ENCODE measurements at regions not wholly inside any gene's neighbourhood (a gene's known extent, or its start where the extent isn't known, plus 50 kb on each side); places are given as distances from the start of the nearest gene placed in this dataset.

DNA sequence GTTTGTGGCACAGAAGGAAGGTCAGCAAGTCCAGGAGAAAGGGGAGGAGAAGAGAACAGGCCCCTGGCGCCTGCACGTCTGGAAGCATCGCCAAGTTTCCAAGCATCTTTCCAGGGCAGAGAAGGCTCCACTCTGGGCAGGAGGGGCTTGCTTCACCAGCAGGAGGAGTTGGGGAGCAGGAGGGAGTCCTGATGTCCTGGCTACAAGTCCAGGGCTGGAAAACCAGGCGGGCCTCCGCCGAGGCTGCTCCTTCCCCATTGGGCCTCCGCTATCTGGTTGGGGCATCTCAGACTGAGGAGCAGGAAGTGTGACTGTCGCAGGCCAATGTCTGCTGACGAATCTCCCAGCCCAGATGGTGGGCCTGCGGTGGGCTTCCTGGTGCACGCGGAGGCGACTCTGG is 421.9 kb downstream of the PREX1 start:
- no peak for DNase-seq (ENCODE audit: low spot score)

DNA sequence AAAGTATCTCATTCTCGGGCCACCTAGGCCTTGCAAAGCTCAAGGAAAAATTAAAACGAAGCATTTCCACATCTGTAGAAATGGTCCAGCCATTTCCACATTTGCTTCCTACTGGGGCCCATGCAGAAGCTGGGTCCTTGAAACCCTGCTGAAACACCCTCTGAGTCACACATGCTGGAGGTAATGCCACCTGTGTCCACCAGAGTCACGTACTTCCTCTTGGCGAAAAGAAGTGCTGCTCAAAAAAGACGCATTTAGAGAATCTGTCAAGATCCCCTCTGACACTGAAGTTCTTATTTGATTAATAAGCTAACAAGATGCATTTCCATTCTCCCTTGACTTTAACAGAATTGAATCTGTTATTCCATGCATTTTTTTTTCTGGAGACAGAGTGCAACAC is 423.2 kb downstream of the PREX1 start:
- DNase-seq (ENCODE audit: low spot score): no peak

DNA sequence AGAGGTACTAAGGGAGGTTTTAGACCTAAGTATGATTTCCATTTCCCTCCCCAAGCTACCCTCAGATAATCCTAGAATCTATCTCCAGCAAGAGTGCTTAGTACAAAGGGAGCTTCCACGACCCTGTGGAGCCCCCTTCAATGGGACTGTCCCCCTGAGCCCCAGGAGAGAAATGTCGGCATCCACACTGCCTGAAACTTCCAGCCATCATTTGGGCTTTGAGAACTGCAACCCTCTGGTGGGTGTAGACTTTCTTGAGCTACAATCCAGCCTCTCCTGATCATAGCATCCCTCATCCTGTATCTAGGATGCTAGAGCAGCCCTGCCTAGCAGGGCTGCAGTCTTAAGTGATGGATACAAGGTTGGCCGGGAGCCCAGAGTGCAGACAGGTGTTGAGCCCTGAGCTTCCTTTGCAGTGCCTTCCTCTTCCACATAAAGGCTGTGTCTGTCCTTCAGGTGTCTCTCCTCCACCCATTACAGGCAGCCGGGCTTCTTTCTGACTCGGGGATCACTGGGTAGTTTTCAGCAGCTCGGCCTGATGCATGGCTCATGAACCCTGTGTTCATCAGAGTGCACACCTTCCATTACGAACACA is 424.5 kb downstream of the PREX1 start:
- DNase-seq (ENCODE audit: low spot score): no peak

DNA sequence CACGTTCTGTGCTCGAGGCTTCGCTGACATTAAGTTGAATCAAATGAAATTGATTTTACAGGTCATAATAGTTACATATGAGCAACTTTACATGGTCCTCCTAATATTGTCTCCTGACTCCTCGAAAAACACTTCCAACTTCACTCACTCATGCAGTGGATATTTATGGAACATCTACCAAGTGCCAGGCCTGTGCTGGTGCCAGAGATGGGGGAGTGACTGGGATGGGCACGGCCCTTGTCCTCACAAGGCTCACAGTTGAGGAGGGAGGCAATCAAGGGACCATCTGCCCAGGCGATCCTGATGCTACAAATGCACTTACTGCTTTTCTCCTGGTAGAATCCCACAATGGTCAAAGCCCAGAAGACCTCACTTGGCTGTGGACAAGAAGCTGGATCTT is 426.4 kb downstream of the PREX1 start:
- no peak for DNase-seq (ENCODE audit: low spot score)

DNA sequence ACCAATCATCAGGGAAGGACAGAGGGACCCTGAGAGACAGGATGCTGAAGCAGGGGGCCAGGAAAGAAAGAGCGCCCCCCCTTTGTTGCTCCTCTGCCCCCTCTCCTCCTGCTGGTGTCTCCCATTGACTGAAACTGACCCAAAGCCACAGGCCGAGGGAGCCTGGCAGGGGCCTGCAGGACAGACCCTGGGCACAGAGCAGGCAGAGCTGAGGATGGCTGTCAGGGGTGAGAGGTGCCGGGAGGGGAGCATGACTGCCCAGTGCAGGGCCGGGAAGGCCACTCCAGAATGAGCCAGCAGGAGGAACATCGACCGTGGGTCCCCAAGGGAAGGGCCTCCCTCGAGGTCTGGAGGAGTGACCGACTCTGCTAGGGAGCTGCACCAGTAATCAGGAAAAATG is 427.8 kb downstream of the PREX1 start:
- no peak for DNase-seq (ENCODE audit: low spot score)

DNA sequence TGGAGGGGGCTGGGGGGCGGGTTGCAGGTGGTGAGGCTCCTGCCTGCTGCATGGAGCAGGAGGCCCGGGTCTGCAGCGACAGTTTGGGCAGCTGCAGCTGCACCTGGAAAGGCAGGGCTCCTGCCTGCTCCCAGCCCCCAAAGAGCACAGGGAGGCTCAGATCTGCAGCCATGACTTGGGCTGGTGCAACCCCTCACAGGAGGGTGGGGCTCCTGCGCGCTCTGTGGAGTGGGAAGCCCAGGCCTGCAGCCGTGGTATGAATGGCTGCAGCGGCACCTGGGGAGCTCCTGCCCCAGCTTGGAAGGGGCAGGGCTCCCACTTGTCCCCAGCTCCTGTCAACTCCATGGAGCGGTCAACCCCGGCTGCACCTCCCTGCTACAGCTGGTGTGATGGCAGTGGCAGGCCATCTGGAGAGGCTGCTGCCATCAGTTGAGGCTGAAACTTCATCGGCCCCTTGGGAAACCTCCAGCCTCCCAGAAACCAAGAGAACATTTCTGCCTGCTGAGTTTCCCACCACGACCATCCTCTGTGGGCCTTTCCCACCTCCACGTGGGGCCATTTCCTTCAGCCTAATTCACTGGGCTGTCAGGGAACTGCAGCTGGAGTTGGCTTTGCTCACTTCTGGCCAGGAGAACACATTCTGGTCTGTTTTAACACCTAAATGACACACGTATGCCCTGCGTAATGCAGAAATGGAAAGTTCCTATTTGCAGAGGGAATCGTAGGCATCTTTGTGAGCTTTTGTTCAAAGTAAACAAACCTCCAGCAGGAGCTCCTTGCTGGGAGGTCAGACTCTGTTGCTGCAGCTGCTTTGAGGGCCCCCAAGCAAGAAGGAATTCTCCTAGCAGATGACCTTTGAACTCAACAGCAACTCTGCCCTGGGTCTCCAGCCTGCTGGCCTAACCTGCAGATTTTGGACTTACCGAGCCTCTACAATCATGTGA is 429.0 kb downstream of the PREX1 start:
- no peak for DNase-seq (ENCODE audit: low spot score)

DNA sequence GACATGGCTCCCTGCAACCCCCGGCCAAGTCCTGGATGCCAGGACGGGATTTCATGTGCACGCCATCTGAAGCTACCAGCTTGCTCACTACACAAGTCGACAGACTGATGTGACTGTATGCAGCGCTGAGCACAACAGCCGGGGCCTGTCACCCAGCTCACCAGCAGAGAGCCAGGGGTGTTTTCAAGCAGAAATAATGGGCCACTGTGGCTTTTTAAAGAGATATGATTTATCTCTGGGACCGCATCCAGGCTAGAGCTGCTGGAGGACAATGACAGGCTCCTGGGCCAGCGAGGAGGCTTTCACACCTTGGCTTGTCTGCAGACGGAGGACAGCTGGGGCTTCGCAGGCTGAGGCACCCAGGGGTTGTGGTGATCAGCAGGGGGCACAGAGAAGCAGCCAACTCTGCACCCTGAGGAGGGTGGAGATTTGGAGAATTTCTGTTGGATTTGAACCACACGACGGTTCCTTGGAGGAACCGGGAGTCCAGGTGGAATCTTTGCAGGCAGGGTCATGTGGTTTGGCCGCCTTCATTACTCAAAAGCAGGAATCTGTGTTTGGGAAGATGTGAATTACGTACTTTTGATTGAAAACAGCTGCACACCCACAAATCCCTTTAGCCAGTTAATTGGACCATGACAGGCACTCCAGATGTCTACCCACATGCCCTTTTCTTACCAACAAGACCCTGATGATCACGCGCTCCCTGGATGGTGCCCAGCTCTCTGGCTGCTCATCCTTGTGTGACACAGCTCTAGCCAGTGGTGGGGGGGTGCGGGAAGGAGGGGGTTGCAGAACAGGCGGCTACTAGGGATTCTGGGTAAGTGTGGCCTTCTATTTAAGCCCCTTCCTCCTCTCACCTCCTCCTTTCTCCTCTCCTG is 430.6 kb downstream of the PREX1 start:
- peak; percentile 40 for DNase-seq (ENCODE audit: low spot score)

DNA sequence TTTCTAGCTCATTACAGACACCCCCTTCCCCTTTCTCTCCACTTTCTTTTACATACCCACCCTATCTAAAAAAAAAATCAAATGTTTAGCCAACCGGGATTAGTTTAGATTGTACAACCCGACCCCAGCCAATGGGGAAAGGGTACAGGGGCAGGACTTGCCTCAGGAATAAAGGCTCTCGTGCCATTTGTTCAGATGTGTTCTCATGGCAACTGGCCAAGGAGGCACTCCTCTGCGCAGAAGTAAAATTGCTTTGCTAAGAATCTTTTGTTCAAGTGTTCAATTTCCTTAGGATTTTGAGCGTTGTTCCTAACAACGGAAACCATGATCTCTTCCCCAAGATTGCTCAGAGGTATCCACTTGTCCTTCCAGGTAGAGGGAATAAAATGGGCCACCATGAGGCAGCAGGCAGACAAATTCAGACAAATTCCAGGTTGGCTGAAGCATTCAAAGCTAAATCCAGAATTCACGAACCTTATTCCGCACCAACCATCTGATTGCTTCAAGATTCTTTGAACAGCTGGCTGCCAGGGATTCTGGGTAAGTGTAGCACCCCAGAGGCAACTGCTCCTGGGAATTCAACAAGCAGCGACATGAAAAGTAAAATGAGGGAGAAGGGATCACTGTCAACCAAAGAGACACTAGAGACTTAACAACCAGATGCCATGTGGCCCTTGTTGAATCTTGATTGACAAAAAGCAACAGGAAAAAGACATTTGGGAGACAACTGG is 431.8 kb downstream of the PREX1 start:
- no peak for DNase-seq (ENCODE audit: low spot score)

DNA sequence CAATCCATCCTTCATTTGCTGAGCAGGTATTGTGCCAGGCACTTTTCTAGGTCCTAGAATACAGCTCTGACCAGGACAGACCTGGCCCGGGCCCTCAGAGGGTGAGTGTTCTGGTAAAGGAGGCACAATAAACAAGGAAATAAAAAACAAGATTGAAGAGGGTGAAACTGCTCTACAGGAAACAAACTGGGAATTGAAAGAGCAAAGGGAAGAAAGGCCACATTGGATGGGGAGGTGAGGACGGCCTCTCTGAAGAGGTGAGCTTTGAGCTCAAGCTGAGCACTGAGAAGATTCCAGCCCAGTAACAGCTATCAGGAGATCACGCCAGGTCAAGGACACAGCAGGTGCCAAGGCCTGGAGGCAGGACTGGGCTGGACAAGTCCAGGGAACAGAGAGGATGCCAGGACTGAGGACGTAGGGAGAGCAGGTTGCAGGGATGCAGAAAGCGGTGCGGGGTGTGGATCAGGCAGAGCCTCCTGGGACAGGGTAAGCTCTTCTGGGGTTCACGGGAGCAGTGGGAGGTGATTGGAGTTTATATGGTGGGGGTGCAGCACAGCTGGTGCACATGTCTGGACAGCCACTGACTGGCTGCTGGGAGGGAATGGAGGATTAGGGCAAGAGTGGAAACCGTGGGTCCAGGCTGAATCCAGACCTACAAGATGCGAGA is 433.3 kb downstream of the PREX1 start:
- no peak for DNase-seq (ENCODE audit: low spot score)

DNA sequence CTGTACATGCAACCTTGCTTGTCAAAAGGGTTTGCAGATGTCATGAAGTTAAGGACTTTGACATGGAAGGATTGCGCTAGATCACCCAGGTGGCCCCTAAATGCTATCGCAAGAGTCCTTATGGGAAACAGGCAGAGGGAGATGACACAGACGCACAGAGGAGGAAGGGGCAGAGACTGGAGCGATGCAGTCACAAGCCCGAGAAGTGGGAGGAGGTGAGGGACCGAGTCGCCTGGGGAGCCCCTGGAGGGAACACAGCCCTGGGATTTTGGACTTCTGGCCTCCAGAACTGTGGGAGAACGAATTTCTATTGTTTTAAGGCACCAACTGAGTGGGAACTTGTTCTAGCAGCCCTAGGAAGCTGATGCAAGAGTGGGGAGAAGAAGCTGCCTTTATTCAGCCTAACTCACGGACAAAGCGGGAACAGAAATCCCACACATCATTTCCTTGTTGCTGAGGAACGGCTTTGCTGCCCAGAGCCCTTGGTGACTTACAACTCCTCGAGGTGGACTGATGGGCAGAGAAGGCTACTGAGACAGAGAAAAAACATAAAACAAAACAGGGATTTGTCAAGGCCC is 434.0 kb downstream of the PREX1 start:
- no peak for DNase-seq (ENCODE audit: low spot score)

DNA sequence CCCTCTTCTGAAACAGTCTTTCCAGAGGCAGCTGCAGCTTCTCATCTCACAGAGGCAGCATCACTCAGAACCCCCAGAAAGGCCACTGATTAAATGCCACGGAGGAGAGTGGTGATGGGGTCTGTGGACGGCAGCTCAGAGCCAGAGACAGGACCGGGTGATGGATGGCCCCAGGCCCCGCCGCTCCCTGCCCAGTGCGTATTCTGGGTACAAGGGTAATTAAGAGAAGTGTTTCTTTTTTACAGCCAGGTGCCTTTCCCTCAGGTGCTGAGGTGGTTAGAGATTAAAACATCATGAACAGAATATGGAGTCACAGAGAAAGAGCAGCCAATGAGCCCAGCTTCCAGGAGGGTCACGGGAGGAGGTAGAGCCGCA is 434.5 kb downstream of the PREX1 start:
- no peak for DNase-seq (ENCODE audit: low spot score)

DNA sequence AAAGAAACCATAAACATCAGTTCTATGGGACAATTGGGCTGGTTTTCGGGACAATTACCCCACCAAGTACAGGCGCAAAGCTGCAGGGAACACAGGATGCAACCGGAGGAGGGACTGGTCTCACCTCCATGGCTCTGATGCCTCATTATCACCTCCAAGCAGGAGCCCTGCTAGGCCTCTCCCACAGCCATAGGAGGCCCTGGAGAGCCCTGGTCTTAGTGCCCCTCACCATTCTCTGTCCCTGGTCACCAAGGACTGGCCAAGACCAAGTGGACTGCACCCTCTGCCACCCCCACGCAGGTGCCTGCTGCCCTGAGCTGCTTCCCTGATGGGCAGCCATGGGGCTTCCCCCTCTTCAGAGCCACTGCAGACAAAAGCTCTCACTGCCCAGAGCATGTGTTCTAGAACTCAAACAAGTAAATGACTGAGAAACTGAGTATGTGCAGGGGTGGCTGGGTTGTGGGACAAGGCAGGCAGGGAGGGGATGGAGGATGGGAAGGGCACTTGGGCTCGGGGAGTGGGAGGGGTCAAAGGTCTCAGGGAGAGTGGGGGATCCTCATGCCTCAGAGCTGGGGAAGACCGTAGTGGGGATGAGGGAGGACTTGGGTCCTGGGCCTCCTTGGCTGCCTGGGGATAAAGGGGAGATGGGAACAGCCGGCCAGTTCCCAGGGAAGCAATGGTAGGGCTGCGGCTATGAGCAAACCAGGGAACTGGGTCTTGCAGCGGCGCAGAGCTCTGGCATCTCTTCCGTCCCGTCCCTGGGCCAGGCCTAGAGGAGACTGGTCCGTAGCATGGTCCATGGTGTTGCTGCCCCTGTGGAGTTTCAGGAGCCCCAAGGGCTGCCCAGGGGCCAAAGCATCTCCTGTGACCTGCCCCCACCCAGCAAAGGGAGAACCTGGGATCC is 435.1 kb downstream of the PREX1 start:
- no peak for DNase-seq (ENCODE audit: low spot score)

DNA sequence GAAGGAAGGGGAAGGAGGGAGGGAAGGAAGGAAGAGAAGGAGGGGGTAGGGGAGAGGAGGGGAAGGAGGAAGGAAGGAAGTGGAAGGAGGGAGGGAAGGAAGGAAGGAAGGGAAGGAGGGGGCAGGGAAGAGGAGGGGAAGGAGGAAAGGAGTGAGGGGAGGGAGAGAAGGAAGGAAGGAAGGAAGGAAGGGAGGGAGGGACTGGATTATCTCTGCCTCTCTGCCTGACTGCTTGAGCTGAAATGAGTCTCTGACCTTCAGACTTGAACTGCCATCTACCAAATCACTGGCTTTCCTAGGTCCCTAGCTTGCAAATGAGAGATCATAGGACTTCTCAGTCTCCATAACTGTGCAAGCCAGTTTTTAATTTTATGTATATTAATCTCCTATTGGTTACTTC is 436.8 kb downstream of the PREX1 start:
- DNase-seq (ENCODE audit: low spot score): no peak

DNA sequence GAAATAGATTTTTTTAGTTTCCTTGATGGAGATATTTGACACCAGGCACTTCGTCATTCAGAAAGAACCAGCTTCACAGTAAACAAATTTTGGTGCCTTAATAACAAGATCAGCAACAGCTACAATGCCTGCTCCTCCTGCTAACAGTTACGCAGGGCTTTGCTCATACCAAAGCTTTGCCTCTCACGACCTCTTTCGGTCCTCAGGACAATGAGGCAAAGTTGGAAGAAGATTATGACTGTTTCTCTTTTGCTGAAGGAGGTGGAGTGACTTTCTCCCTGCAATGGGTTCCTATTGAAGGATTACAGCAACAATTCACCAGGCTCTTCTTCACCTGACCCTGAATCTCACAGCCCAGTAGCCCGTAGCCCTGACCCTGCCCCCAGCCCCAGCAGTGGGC is 440.1 kb downstream of the PREX1 start:
- no peak for DNase-seq (ENCODE audit: low spot score)

DNA sequence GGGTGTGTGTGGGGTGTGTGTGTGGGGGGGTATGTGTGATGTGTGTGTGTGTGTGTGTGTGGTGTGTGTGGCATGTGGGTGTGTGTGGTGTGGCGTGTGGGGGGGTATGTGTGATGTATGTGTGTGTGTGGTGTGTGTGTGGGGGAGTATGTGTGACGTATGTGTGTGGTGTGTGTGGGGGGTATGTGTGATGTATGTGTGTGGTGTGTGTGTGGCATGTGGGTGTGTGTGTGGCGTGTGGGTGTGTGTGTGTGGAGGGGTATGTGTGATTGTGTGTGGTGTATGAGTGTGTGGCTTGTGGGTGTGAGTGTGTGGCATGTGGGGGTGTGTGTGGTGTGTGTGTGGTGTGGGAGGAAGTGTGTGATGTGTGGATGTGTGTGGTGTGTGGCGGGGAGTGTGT is 442.3 kb downstream of the PREX1 start:
- DNase-seq (ENCODE audit: low spot score): no peak

DNA sequence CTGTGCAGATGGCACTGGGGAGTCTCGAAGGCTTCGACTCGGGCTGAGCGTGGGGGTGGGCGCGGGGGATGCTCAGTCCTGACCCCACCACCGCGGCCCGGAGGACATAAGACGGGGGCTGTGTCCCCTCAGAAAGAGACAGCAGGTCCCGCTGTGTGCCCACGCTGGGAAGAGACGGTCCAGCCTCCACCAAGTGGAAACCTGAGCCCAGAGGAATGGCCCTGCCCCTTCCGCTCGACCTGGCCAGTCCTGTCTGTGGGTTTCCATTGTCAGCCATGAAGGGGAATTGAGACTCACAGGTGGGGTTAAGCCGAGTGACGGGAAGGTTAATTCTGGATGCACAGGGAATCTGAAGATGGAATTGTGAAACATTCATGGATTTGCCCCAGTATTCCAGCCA is 442.7 kb downstream of the PREX1 start:
- DNase-seq (ENCODE audit: low spot score): no peak

DNA sequence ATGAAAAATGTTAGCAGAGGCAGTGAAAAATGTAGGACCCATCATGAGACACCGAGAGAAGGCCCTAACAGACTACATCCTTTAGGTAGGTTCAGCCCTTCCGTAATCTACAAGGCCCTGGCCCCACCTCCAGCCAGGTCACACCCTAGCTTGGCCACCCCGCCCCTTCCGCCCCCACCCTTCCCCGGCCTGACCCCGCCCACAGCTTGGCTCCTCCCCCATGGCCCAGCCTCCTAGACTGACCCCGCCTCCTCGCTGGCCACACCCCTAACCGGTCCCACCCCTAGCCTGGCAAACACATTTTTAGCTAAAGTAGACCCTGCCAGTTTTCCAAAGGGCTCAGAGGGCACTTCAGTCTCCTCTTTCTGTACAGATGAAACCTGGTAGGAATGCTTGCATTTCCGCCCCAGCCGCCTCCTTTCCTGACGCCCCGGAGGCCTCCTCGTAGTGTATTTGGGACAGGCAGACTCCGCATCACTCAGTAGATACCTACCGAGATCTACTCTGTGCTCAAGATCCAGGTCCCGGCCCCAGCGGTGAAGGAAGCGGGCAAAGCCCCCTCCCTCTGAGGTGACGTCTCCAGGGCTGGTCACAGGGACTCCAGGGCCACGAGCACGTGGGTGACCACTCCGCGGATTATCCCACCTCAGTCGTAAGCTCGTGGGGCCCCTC is 443.5 kb downstream of the PREX1 start:
- DNase-seq (ENCODE audit: low spot score): no peak

DNA sequence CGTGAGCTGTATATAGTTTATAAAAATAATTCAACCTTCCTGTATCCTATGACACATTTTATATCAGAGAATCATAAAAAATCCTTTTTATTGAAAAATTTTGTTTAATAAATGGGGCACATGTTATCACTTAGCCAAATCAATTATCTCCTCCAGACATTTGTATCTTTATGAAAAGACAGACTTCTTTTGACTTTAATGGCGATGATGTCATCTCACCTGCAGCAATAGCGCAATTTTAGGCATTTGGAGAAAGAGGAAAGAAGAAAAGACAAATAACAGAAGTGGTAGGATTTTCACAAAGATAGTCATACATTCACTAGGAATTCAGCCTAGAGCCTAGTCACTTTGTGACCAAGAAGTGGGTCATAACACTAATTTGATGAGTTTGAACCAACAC is 444.5 kb downstream of the PREX1 start:
- no peak for DNase-seq (ENCODE audit: low spot score)

DNA sequence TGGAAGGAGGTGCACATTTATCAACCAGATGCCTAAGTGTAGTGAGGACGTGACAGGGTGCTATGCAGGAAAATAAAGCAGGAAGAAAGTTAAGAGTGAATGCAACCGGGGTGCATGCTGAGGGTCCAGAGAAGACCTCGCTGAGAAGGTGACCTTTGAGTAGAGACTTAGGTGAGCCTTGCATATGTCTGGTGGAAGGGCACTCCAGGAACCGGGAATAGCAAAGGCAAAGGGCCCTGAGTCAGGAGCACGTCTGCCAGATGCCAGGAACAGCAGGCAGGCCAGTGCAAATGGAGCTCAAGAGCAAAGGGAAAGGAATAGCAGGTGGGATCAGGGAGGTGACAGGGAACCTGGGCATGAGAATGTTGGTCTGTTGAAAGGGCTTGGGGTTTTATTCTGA is 445.5 kb downstream of the PREX1 start:
- no peak for DNase-seq (ENCODE audit: low spot score)
